HG02938 (cell line): ENCODE measurements at regions not wholly inside any gene's neighbourhood (a gene's known extent, or its start where the extent isn't known, plus 50 kb on each side); places are given as distances from the start of the nearest gene placed in this dataset.

Experiments used
- ATAC-seq: cut with Tn5 transposase; IDR thresholded peaks from one replicate; pipeline ENCODE4 v1.9.1; 2021; ENCODE audit warnings: mild to moderate bottlenecking, moderate library complexity; ENCODE audit not compliant: unreplicated experiment

- ATAC-seq = no peak
Measured at GRCh38 chr2:18467749-18468360, 92.6 kb downstream of the RDH14 start.

- no peak for ATAC-seq
Measured at GRCh38 chr2:18465979-18466378, 94.5 kb downstream of the RDH14 start.

- no peak for ATAC-seq
Measured at GRCh38 chr2:18464913-18465312, 95.5 kb downstream of the RDH14 start.

- no peak for ATAC-seq
Measured at GRCh38 chr2:18456026-18456425, 104.4 kb downstream of the RDH14 start.

- no peak for ATAC-seq
Measured at GRCh38 chr2:18455236-18455862, 105.1 kb downstream of the RDH14 start.

- no peak for ATAC-seq
Measured at GRCh38 chr2:18454692-18455235, 105.7 kb downstream of the RDH14 start.

GRCh38 chr2:18446715-18447114, 113.7 kb downstream of the RDH14 start:
- no peak for ATAC-seq

- no peak for ATAC-seq
Measured at GRCh38 chr2:18445433-18446320, 114.8 kb downstream of the RDH14 start.

- no peak for ATAC-seq
Measured at GRCh38 chr2:18444806-18445205, 115.6 kb downstream of the RDH14 start.

GRCh38 chr2:18441583-18441982, 118.9 kb downstream of the RDH14 start:
- ATAC-seq = no peak

- ATAC-seq = no peak
Measured at GRCh38 chr2:18440777-18441176, 119.7 kb downstream of the RDH14 start.

- ATAC-seq = no peak
Measured at GRCh38 chr2:18440141-18440661, 120.3 kb downstream of the RDH14 start.

GRCh38 chr2:18439716-18440115, 120.7 kb downstream of the RDH14 start:
- ATAC-seq = no peak

- no peak for ATAC-seq
Measured at GRCh38 chr2:18437909-18438308, 122.5 kb downstream of the RDH14 start.

- ATAC-seq = no peak
Measured at GRCh38 chr2:18436503-18437005, 123.9 kb downstream of the RDH14 start.

GRCh38 chr2:18435426-18436037, 124.9 kb downstream of the RDH14 start:
- no peak for ATAC-seq

- ATAC-seq = no peak
Measured at GRCh38 chr2:18433872-18434271, 126.6 kb downstream of the RDH14 start.

GRCh38 chr2:18432999-18433398, 127.5 kb downstream of the RDH14 start:
- no peak for ATAC-seq

- ATAC-seq = no peak
Measured at GRCh38 chr2:18430996-18431748, 129.3 kb downstream of the RDH14 start.

GRCh38 chr2:18428516-18428915, 131.9 kb downstream of the RDH14 start:
- no peak for ATAC-seq
